ENCODE measurements at regions not wholly inside any gene's neighbourhood (a gene's known extent, or its start where the extent isn't known, plus 50 kb on each side); places are given as distances from the start of the nearest gene placed in this dataset.
A peak's percentile ranks its signal among the peaks of the same experiment; 100 is the strongest.

DNA sequence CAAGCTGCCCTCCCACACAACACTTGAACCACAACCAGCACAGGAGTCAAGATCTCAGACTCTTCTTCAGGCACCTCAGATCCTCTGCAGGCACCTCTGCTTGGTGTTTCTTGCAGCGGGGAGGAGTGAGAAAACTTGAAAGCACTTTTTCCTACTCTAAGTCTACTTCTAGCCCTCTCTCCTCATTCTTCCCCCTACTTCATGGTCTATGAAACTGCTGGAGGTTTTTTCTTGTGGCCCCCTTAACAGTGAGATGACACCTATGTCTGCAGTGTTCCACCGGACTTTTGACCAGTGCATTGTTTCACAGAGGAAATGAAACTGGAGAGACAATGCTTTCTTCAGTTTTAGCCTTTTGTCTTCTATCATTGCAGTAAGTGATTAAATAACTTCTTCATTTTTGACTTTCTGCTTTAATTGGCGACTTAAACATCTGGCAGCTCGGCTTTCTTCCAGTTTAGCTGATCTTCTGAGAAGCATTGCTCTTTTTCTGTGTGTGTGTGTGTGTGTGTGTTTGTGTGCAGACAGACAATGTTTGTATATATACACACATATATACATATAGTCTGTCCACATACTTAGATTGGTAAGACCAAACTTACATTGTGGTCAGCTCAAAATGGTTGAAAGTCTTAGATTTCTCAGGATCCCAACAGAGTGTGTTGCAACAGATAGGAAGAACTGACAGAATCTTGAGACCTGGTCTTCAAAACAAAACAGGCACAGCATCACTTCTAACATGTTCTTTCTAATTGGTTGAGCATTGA is 1474.0 kb upstream of the TMEFF2 start:
- TF ChIP-seq, protein P1, sequence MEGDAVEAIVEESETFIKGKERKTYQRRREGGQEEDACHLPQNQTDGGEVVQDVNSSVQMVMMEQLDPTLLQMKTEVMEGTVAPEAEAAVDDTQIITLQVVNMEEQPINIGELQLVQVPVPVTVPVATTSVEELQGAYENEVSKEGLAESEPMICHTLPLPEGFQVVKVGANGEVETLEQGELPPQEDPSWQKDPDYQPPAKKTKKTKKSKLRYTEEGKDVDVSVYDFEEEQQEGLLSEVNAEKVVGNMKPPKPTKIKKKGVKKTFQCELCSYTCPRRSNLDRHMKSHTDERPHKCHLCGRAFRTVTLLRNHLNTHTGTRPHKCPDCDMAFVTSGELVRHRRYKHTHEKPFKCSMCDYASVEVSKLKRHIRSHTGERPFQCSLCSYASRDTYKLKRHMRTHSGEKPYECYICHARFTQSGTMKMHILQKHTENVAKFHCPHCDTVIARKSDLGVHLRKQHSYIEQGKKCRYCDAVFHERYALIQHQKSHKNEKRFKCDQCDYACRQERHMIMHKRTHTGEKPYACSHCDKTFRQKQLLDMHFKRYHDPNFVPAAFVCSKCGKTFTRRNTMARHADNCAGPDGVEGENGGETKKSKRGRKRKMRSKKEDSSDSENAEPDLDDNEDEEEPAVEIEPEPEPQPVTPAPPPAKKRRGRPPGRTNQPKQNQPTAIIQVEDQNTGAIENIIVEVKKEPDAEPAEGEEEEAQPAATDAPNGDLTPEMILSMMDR (IDR thresholded peaks at IDR 0.05; ENCODE audit: insufficient read depth, low read length), result no peak
- no peak for DNase-seq (ENCODE audit: low read depth)
- H3K4me3 ChIP-seq (ENCODE audit: low read depth, low read length), result no peak overlapping the region

DNA sequence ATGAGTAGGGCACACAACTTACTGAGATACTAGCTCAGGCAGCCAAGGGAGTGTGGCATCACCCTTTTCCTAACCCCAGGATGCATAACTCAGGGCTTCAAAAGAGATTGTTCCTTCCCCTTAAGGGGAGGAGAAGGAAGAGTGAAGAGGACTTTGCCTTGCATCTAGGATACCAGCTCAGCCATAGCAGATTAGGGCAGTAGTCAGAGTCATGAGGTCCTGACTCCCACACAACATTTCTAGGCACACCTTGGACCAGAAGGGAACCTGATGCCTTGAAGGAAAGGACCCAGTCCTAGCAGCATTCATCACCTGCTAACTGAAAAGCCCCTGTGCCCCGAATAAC is 1433.2 kb upstream of the TMEFF2 start:
- H3K4me3 ChIP-seq (ENCODE audit: low read depth, low read length), result no peak overlapping the region
- no peak for DNase-seq (ENCODE audit: low read depth)
- TF ChIP-seq, protein P1 (IDR thresholded peaks at IDR 0.05; ENCODE audit: insufficient read depth, low read length), result no peak

DNA sequence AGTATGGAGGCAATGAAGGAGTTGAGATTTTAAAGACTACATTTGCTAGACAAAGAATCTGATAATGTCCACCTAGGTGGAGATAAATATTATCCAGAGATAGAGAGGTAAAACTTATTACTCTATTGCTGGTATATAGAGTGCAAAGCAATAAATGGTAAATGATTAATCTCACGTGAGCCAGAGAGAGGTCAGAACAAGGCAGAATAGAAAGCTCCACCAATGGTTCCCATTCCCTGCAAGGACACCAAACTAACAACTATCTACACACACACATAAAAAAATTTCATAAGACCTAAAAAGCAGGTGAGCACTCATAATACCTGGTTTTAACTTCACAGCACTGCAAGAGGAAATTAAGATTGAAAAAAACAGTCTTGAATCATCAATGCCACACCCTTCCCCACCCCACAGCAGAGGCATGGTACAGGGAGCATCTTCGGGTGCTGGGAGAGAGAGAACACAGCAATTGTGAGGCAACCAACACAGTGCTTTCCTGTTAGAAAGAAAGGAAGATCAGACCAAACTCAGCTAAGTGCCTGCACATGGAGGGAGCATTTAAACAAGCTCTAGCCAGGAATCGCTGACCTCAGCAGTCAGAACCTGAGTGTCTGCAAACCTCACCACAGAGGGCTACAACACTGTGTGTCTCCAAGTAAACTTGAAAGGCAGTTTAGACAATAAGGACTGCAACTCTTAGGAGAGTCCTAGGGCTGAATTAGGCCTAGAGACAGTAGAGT is 1432.6 kb upstream of the TMEFF2 start:
- no peak for DNase-seq (ENCODE audit: low read depth)
- TF ChIP-seq, protein P1 (IDR thresholded peaks at IDR 0.05; ENCODE audit: insufficient read depth, low read length), result no peak

DNA sequence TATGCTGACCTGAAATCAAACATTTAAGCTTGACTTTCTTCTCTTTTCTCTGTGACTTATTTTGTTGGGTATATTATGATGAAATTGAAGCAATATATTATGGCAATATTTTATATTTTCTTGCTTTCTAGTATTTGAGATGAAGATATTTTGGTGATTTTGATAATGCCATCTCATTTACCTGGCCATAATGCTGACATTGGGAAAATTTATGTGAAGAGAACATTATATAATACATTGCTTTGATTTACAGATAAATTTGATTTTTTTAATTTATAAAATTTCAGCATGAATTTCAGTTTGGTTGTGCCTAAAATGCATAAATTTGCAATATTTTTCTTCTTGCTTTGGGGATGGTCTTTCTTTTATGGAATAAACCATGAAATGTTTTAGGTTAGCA is 1413.7 kb upstream of the TMEFF2 start:
- no peak overlapping the region for H3K4me3 ChIP-seq (ENCODE audit: low read depth, low read length)
- TF ChIP-seq, protein P1 (IDR thresholded peaks at IDR 0.05; ENCODE audit: insufficient read depth, low read length), result no peak
- no peak for DNase-seq (ENCODE audit: low read depth)

More for the DNA sequence above, 1432.6 kb upstream of the TMEFF2 start:
- no peak overlapping the region for H3K4me3 ChIP-seq (ENCODE audit: low read depth, low read length)

DNA sequence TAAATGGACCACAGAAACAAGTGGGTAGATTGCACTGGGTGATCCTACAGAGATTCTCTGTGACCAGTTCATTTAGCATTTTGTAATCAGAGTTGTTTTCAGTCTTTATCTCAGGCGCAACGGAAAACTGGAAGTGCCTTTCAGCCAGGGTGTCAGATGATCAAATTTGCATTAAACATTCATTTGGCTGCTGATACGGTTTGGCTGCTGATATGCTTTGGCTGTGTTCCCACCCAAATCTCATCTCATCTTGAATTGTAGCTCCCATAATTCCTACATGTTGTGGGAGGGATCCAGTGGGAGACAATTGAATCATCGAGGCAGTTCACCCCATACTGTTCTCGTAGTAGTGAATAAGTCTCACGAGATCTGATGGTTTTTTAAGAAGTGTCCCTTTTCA is 1396.1 kb upstream of the TMEFF2 start:
- H3K4me3 ChIP-seq (ENCODE audit: low read depth, low read length), result no peak overlapping the region
- TF ChIP-seq, protein P1 (IDR thresholded peaks at IDR 0.05; ENCODE audit: insufficient read depth, low read length), result no peak

DNA sequence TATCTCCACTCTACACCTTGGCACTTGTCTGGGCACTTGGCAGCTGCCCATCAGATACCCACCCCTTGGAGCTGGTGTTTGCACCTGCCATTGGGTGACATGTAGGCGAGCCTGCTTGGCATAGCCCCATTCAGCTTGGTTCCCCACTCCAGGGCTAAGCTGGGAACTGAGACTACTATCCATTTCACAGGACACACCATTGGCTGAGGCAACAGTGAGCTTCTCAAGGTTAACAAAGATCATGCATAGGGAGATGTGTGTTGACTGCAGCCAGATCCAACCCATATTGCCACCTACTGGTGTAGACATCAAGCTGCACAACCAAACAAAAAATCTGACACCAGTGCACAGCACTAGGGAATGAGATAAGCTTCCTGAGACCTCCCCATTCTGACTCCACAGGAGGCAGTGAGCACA is 1389.8 kb upstream of the TMEFF2 start:
- TF ChIP-seq, protein P1 (IDR thresholded peaks at IDR 0.05; ENCODE audit: insufficient read depth, low read length), result peak; percentile 48
- peak; percentile 46 for DNase-seq (ENCODE audit: low read depth)
- H3K4me3 ChIP-seq (ENCODE audit: low read depth, low read length), result no peak overlapping the region

More for the DNA sequence above, 1396.1 kb upstream of the TMEFF2 start:
- no peak for DNase-seq (ENCODE audit: low read depth)

Data from fibroblast of the aortic adventitia (primary cell).